CD14-positive monocyte (primary cell): ENCODE measurements at regions not wholly inside any gene's neighbourhood (a gene's known extent, or its start where the extent isn't known, plus 50 kb on each side); places are given as distances from the start of the nearest gene placed in this dataset.

Experiments
- DNase-seq, 3 donors: peaks; one replicate each; pipeline ENCODE4 v3.0.0-alpha.2; 2011 to 2022
- H2AFZ ChIP-seq: 2 replicates; pipeline ENCODE4 v1.6.0; 2012; ENCODE audit warnings: mild to moderate bottlenecking, low read depth, low read length, inconsistent platforms; ENCODE audit not compliant: insufficient read depth, poor library complexity, severe bottlenecking
- H3K27ac ChIP-seq, 2 donors: 1 replicate in 1 of 2; 2 replicates in 1 of 2; pipeline ENCODE4 v1.5.1; 2012 to 2013; ENCODE audit warnings: low read length in 2 of 2, control low read depth in 1 of 2, inconsistent platforms in 1 of 2, low read depth in 1 of 2, mild to moderate bottlenecking in 1 of 2
- H3K27me3 ChIP-seq, 2 donors: one replicate each; pipeline versions ENCODE4 v1.6.0 to v1.6.1; 2011 to 2013; ENCODE audit warnings: low read length in 2 of 2; ENCODE audit not compliant: control insufficient read depth in 2 of 2, insufficient read depth in 2 of 2
- H3K36me3 ChIP-seq, 2 donors: replicated peaks in 1 of 2; 1 replicate in 1 of 2; 2 replicates in 1 of 2; pipeline versions ENCODE4 v1.5.1 to v1.6.1; 2012 to 2013; ENCODE audit warnings: low read length in 2 of 2, control low read depth in 1 of 2, inconsistent platforms in 1 of 2, mild to moderate bottlenecking in 1 of 2; ENCODE audit not compliant: insufficient read depth in 2 of 2, control insufficient read depth in 1 of 2
- H3K4me1 ChIP-seq, 2 donors: 1 replicate in 1 of 2; 2 replicates in 1 of 2; pipeline versions ENCODE4 v1.5.1 to v1.6.1; 2012 to 2013; ENCODE audit warnings: low read length in 2 of 2, control low read depth in 1 of 2, inconsistent platforms in 1 of 2, mild to moderate bottlenecking in 1 of 2, moderate library complexity in 1 of 2; ENCODE audit not compliant: insufficient read depth in 2 of 2, control insufficient read depth in 1 of 2
- H3K4me2 ChIP-seq: replicated peaks from 2 replicates; pipeline ENCODE3; 2012; ENCODE audit warnings: low read length, moderate library complexity, mild to moderate bottlenecking; ENCODE audit not compliant: poor library complexity, severe bottlenecking; ENCODE audit errors: extremely low read depth
- H3K4me3 ChIP-seq, 3 experiments: fragments of 200-600 bp in 1 of 3; sonication (generic) in 1 of 3; replicated peaks in 1 of 3; 1 replicate in 2 of 3; 2 replicates in 1 of 3; pipeline ENCODE4 v1.5.1; 2011 to 2013; ENCODE audit warnings: low read length in 3 of 3, mild to moderate bottlenecking in 3 of 3, control low read depth in 2 of 3, low read depth in 2 of 3, inconsistent platforms in 1 of 3, moderate library complexity in 1 of 3
- H3K79me2 ChIP-seq: 2 replicates; pipeline ENCODE4 v1.6.0; 2012; ENCODE audit warnings: mild to moderate bottlenecking, control low read depth, inconsistent platforms, low read length, moderate library complexity; ENCODE audit not compliant: insufficient read depth
- H3K9ac ChIP-seq: 2 replicates; pipeline ENCODE4 v1.6.0; 2017; ENCODE audit warnings: low read length, mild to moderate bottlenecking; ENCODE audit not compliant: insufficient read depth, poor library complexity, severe bottlenecking
- H3K9me3 ChIP-seq, 2 donors: replicated peaks in 1 of 2; 1 replicate in 1 of 2; 2 replicates in 1 of 2; pipeline versions ENCODE4 v1.5.1 to v1.6.1; 2012 to 2013; ENCODE audit warnings: low read length in 2 of 2, control low read depth in 1 of 2; ENCODE audit not compliant: control insufficient read depth in 1 of 2, insufficient read depth in 1 of 2
- H4K20me1 ChIP-seq: 2 replicates; pipeline ENCODE4 v1.6.0; 2012; ENCODE audit warnings: mild to moderate bottlenecking, low read length, control low read depth, moderate library complexity; ENCODE audit not compliant: insufficient read depth
- H3K27ac Mint-ChIP-seq, 7 donors: one replicate each; pipeline ENCODE4 v1.8.0; 2020; ENCODE audit warnings: mild to moderate bottlenecking in 7 of 7, mixed read lengths in 7 of 7, moderate library complexity in 6 of 7, inconsistent platforms in 2 of 7
- H3K27me3 Mint-ChIP-seq, 3 donors: one replicate each; pipeline ENCODE4 v1.8.0; 2021 to 2022; ENCODE audit warnings: low read depth in 3 of 3, mild to moderate bottlenecking in 3 of 3, mixed read lengths in 3 of 3, moderate library complexity in 3 of 3, inconsistent platforms in 1 of 3
- H3K36me3 Mint-ChIP-seq, 2 donors: one replicate each; pipeline ENCODE4 v1.8.0; 2020; ENCODE audit warnings: mixed read lengths in 2 of 2, inconsistent platforms in 1 of 2, mild to moderate bottlenecking in 1 of 2
- H3K4me1 Mint-ChIP-seq: one replicate; pipeline ENCODE4 v1.8.0; 2020; ENCODE audit warnings: mild to moderate bottlenecking, mixed read lengths
- H3K4me3 Mint-ChIP-seq, 2 donors: one replicate each; pipeline ENCODE4 v1.8.0; 2020; ENCODE audit warnings: mild to moderate bottlenecking in 2 of 2, mixed read lengths in 2 of 2, moderate library complexity in 1 of 2
- H3K9me3 Mint-ChIP-seq, 7 donors: one replicate each; pipeline ENCODE4 v1.8.0; 2020 to 2022; ENCODE audit warnings: mixed read lengths in 7 of 7, mild to moderate bottlenecking in 6 of 7, moderate library complexity in 6 of 7, inconsistent platforms in 2 of 7
- CTCF ChIP-seq: fragments of 200-600 bp; IDR thresholded peaks from one replicate; pipeline ENCODE4 v1.8.0; 2022; ENCODE audit warnings: antibody characterized with exemption, mild to moderate bottlenecking
- WGBS: methylation state at CpG from one replicate; pipeline ENCODE4 v1.1.5; 2013; ENCODE audit warnings: missing lambda C conversion rate; ENCODE audit not compliant: insufficient coverage; 5-methylcytosine and 5-hydroxymethylcytosine counted together
- intact Hi-C, 2 donors: fragments of 100-400 bp; cut with micrococcal nuclease; formaldehyde crosslinking; loops; one replicate each; pipeline versions ENCODE4 v1.15.0 to v1.15.1; 2023

DNA sequence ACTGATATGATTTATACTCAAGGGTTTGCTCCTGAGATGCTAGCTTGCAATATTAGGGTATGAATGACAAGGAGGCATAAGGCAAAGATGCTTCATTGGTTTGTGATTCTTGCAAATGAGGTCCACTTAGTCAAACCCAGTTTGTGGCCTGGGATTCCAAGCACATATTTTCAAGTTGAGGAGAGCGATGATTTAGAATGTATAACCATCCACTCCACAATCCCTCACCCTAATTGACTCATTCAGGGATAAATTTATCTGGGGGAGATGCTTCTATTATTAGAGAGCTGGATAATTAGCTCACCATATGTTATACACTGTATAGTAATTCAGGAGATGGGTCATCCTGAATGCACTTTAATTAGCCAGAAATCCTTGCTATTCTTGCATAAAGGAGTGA, 118.3 kb upstream of the PUDP start:
- Histone ChIP-seq H3K9ac (no peak overlapping the region), H3K4me2 (no peak overlapping the region), H3K79me2 (no peaks in the 10 kb centered on the region), H3K27me3 (no peaks in the 10 kb centered on the region), H2AFZ (no peak overlapping the region), H3K4me3 (no peak overlapping the region), H4K20me1 (no peaks in the 10 kb centered on the region), H3K4me1 (peaks cover 44 to 51% of the 10 kb centered on the region in 2 donors), H3K9me3 (peaks cover 0 to 6% of the 10 kb centered on the region in 2 donors), H3K27ac (no peak overlapping the region), H3K36me3 (no peaks in the 10 kb centered on the region)
- no peak overlapping the region for H3K27ac Mint-ChIP-seq
- no peak for TF ChIP-seq CTCF
- no peaks in the 10 kb centered on the region for H3K27me3 Mint-ChIP-seq
- H3K36me3 Mint-ChIP-seq = peaks cover 0 to 4% of the 10 kb centered on the region in 2 donors
- no peak for DNase-seq
- peaks cover 53% of the 10 kb centered on the region for H3K4me1 Mint-ChIP-seq
- no CpG with 5 or more reads among the region's 1 CpG for WGBS
- H3K4me3 Mint-ChIP-seq = no peak overlapping the region
- peaks cover 0 to 12% (median 3%) of the 10 kb centered on the region in 7 donors for H3K9me3 Mint-ChIP-seq
- intact Hi-C loops = no loop called here

DNA sequence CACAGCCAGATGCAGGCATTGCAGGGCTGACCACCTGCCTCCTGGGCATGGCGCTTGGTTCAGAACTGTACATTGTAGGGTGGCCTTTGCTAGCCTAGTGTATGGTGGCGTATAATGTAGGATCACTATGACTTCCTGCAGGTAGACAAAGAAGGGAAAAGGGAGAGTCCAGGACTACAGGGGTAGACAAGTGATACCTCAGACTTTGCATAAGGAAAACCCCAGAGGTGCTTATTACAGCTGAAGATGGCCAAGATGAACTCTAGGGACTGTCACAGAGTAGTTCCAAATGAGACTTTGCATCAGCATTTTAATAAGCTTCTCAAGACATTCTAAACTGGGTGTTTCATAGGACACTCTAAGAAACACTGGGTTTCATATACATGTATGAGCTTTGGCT, 116.4 kb upstream of the PUDP start:
- Histone ChIP-seq H3K36me3 (peaks cover 0 to 1% of the 10 kb centered on the region in 2 donors), H3K4me1 (peaks cover 30 to 36% of the 10 kb centered on the region in 2 donors), H3K4me2 (no peak overlapping the region), H3K9ac (no peak overlapping the region), H2AFZ (no peak overlapping the region), H3K9me3 (peaks cover 0 to 6% of the 10 kb centered on the region in 2 donors), H3K79me2 (no peaks in the 10 kb centered on the region), H3K4me3 (no peak overlapping the region), H3K27me3 (no peaks in the 10 kb centered on the region), H3K27ac (no peak overlapping the region), H4K20me1 (no peaks in the 10 kb centered on the region)
- WGBS = 100% methylated on average over 1 of the region's 2 CpGs
- no peak overlapping the region for H3K4me3 Mint-ChIP-seq
- peaks cover 3 to 13% of the 10 kb centered on the region in 2 donors for H3K36me3 Mint-ChIP-seq
- H3K27ac Mint-ChIP-seq = peak overlapping the region in 1 of 7 donors; percentile 46
- H3K9me3 Mint-ChIP-seq = peaks cover 0 to 12% (median 5%) of the 10 kb centered on the region in 7 donors
- intact Hi-C loops = no loop called here
- no peak for TF ChIP-seq CTCF
- peaks cover 42% of the 10 kb centered on the region for H3K4me1 Mint-ChIP-seq
- no peak for DNase-seq
- H3K27me3 Mint-ChIP-seq = peaks cover 0 to 2% (median 0%) of the 10 kb centered on the region in 3 donors
